ENCODE measurements at regions not wholly inside any gene's neighbourhood (a gene's known extent, or its start where the extent isn't known, plus 50 kb on each side); places are given as distances from the start of the nearest gene placed in this dataset.

- TF ChIP-seq, protein P1, sequence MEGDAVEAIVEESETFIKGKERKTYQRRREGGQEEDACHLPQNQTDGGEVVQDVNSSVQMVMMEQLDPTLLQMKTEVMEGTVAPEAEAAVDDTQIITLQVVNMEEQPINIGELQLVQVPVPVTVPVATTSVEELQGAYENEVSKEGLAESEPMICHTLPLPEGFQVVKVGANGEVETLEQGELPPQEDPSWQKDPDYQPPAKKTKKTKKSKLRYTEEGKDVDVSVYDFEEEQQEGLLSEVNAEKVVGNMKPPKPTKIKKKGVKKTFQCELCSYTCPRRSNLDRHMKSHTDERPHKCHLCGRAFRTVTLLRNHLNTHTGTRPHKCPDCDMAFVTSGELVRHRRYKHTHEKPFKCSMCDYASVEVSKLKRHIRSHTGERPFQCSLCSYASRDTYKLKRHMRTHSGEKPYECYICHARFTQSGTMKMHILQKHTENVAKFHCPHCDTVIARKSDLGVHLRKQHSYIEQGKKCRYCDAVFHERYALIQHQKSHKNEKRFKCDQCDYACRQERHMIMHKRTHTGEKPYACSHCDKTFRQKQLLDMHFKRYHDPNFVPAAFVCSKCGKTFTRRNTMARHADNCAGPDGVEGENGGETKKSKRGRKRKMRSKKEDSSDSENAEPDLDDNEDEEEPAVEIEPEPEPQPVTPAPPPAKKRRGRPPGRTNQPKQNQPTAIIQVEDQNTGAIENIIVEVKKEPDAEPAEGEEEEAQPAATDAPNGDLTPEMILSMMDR (IDR thresholded peaks at IDR 0.05), result no peak
- TF ChIP-seq POLR2A (IDR thresholded peaks at IDR 0.05) (no peak), EP300 (IDR thresholded peaks at IDR 0.05) (no peak), POLR2AphosphoS5 (IDR thresholded peaks at IDR 0.05) (no peak)
Measured at GRCh38 chr11:44404301-44404700, 94.4 kb upstream of the ALX4 start.

All from stomach (tissue), 4 donors.